ENCODE measurements at regions not wholly inside any gene's neighbourhood (a gene's known extent, or its start where the extent isn't known, plus 50 kb on each side); places are given as distances from the start of the nearest gene placed in this dataset.

GRCh38 chr2:57536535-57537231, 509.9 kb upstream of the VRK2 start:
- H3K36me3 ChIP-seq (replicated peaks in 1 of 2; ENCODE audit: control insufficient read depth in 1 of 2, insufficient read depth in 2 of 2, low read length in 2 of 2), result no peaks in the 10 kb centered on the region
- no peaks in the 10 kb centered on the region for H3K27me3 ChIP-seq (ENCODE audit: control insufficient read depth in 1 of 2, insufficient read depth in 2 of 2, low read length in 2 of 2)
- WGBS (ENCODE audit: low lambda C conversion rate), result 10% methylated on average over 1 of the region's 1 CpG
- TF ChIP-seq BATF2 (CRISPR knock-in tag; IDR thresholded peaks at IDR 0.05) (no peak), GMEB2 (CRISPR knock-in tag; IDR thresholded peaks at IDR 0.05; ENCODE audit: low read depth) (no peak), GMEB1 (CRISPR knock-in tag; IDR thresholded peaks at IDR 0.05; ENCODE audit: borderline replicate concordance) (no peak), TCF7 (IDR thresholded peaks at IDR 0.05; ENCODE audit: low read depth) (no peak), YEATS2 (CRISPR knock-in tag; IDR thresholded peaks at IDR 0.05; ENCODE audit: borderline replicate concordance) (no peak), ZIK1 (CRISPR knock-in tag; IDR thresholded peaks at IDR 0.05; ENCODE audit: borderline replicate concordance, low read depth) (no peak), FOXO1 (CRISPR knock-in tag; IDR thresholded peaks at IDR 0.05) (no peak), KLF13 (CRISPR knock-in tag; IDR thresholded peaks at IDR 0.05) (no peak)
- intact Hi-C loops (cut with micrococcal nuclease; ENCODE audit: unreplicated experiment), result no loop called here
- no peaks in the 10 kb centered on the region for H3K9me3 ChIP-seq (ENCODE audit: low read length)
- in situ Hi-C loops (cut with HindIII; ENCODE audit: extremely low pct_ligation_motif_present, low pct_unique_long_range_greater_than_20kb), result no loop called here
- H3K79me2 ChIP-seq (ENCODE audit: insufficient read depth, low read length), result no peaks in the 10 kb centered on the region
- no peak overlapping the region for H3K4me3 ChIP-seq (replicated peaks in 1 of 3; ENCODE audit: insufficient read depth in 1 of 3, low read depth in 2 of 3, low read length in 3 of 3)
- DNase-seq (ENCODE audit: low spot score), result no peak
- ChIA-PET CTCF (ENCODE audit: low intra/inter-chr PET ratio, low total read pairs) (no interaction called here), POLR2A (no interaction called here)
- no peak for FAIRE-seq
- H3K4me1 ChIP-seq (ENCODE audit: insufficient read depth, low read length), result no peaks in the 10 kb centered on the region
- H3K4me2 ChIP-seq (ENCODE audit: low read depth, low read length), result no peak overlapping the region
- H2AFZ ChIP-seq (ENCODE audit: low read length), result no peak overlapping the region
- no peak for ATAC-seq
- no peak overlapping the region for H3K9ac ChIP-seq (ENCODE audit: insufficient read depth, low read depth, low read length)
- no TSS peak for BruUV-seq (replicated peaks)
- no peaks in the 10 kb centered on the region for H4K20me1 ChIP-seq (ENCODE audit: insufficient read depth, low read length)
- no peak overlapping the region for H3K27ac ChIP-seq (ENCODE audit: extremely low read length, insufficient read depth, low read length)
